ENCODE measurements at regions not wholly inside any gene's neighbourhood (a gene's known extent, or its start where the extent isn't known, plus 50 kb on each side); places are given as distances from the start of the nearest gene placed in this dataset.

- in situ Hi-C loops (cut with HindIII; ENCODE audit: low sequenced_read_pairs) = no loop called here
- no peak overlapping the region for H3K4me3 ChIP-seq (ENCODE audit: low read depth, low read length)
- TF ChIP-seq, protein P1, sequence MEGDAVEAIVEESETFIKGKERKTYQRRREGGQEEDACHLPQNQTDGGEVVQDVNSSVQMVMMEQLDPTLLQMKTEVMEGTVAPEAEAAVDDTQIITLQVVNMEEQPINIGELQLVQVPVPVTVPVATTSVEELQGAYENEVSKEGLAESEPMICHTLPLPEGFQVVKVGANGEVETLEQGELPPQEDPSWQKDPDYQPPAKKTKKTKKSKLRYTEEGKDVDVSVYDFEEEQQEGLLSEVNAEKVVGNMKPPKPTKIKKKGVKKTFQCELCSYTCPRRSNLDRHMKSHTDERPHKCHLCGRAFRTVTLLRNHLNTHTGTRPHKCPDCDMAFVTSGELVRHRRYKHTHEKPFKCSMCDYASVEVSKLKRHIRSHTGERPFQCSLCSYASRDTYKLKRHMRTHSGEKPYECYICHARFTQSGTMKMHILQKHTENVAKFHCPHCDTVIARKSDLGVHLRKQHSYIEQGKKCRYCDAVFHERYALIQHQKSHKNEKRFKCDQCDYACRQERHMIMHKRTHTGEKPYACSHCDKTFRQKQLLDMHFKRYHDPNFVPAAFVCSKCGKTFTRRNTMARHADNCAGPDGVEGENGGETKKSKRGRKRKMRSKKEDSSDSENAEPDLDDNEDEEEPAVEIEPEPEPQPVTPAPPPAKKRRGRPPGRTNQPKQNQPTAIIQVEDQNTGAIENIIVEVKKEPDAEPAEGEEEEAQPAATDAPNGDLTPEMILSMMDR (IDR thresholded peaks at IDR 0.05; ENCODE audit: low read depth, low read length, missing control alignments) = no peak
- no peak for DNase-seq (ENCODE audit: low read depth)
Observed at GRCh38 chr5:174877987-174878386, 153.6 kb downstream of the MSX2 start.

DNA sequence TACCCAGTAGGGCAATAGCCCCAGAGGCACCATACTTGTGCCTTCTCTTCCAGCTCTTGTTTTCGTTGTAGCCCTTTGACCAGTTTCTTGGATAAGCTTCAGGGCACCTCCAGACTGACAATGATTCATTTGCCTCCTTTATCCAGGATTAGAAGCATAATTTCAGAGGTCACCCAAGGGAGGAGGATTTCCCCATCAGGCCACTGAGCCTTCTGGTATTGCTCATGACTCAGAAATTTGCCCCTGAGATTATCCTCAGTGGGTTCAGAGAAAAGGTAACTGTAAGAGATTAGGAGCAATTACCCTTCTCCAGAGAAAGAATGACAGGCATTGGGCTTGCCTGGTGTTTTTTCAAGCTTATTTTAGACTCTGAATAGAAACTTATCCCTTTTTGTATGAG lies 147.9 kb downstream of the MSX2 start:
- DNase-seq (ENCODE audit: low read depth) = no peak
- H3K4me3 ChIP-seq (ENCODE audit: low read depth, low read length) = no peak overlapping the region
- in situ Hi-C loops (cut with HindIII; ENCODE audit: low sequenced_read_pairs) = no loop called here
- TF ChIP-seq, protein P1 (IDR thresholded peaks at IDR 0.05; ENCODE audit: low read depth, low read length, missing control alignments) = no peak

GRCh38 chr5:174852143-174852542 lies 127.8 kb downstream of the MSX2 start:
- H3K4me3 ChIP-seq (ENCODE audit: low read depth, low read length) = no peak overlapping the region
- in situ Hi-C loops (cut with HindIII; ENCODE audit: low sequenced_read_pairs) = no loop called here
- TF ChIP-seq, protein P1 (IDR thresholded peaks at IDR 0.05; ENCODE audit: low read depth, low read length, missing control alignments) = no peak
- DNase-seq (ENCODE audit: low read depth) = no peak

DNA sequence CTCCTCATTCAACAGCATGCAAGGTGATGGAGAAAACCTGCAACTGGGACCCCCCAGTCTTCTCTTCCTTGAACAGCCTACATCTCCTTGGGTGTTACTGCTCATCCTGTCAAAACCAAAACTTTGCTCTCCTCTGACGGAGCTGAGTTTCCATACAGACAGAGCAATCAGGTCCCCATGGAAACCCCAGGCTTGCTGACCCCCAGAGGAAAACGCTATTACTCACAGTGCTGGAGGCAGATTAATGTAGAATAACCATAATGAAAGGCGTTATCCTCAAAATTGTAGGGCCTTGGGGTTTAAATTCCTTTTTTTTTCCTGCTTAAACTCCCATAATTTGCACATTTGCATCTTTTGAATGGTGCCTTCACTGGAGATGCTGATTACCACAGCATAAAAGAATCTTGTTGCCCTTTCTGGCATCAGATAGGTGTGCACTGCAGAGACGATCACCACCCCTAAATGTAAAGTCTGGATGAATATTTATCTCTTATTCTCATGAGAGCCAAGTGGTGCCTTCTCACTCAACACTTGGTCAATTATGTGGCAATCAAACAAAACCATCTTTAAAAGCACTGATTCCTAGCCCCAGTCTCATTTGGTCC lies 126.3 kb downstream of the MSX2 start:
- no peak for DNase-seq (ENCODE audit: low read depth)
- TF ChIP-seq, protein P1 (IDR thresholded peaks at IDR 0.05; ENCODE audit: low read depth, low read length, missing control alignments) = no peak
- in situ Hi-C loops (cut with HindIII; ENCODE audit: low sequenced_read_pairs) = no loop called here
- no peak overlapping the region for H3K4me3 ChIP-seq (ENCODE audit: low read depth, low read length)

- no peak overlapping the region for H3K4me3 ChIP-seq (ENCODE audit: low read depth, low read length)
- DNase-seq (ENCODE audit: low read depth) = no peak
- TF ChIP-seq, protein P1 (IDR thresholded peaks at IDR 0.05; ENCODE audit: low read depth, low read length, missing control alignments) = no peak
- in situ Hi-C loops (cut with HindIII; ENCODE audit: low sequenced_read_pairs) = no loop called here
Observed at GRCh38 chr5:174849426-174849825, 125.0 kb downstream of the MSX2 start.

GRCh38 chr5:174844971-174845370 lies 120.6 kb downstream of the MSX2 start:
- no peak overlapping the region for H3K4me3 ChIP-seq (ENCODE audit: low read depth, low read length)
- TF ChIP-seq, protein P1 (IDR thresholded peaks at IDR 0.05; ENCODE audit: low read depth, low read length, missing control alignments) = no peak
- no peak for DNase-seq (ENCODE audit: low read depth)
- in situ Hi-C loops (cut with HindIII; ENCODE audit: low sequenced_read_pairs) = no loop called here
